Nephron progenitor cell (in vitro differentiated cells): ENCODE measurements at regions not wholly inside any gene's neighbourhood (a gene's known extent, or its start where the extent isn't known, plus 50 kb on each side); places are given as distances from the start of the nearest gene placed in this dataset.

ENCODE experiments used
- DNase-seq: peaks from one replicate; pipeline ENCODE4 v3.0.0; 2021
- H3K27ac Mint-ChIP-seq: 2 replicates; pipeline ENCODE4 v1.8.0; 2021; ENCODE audit warnings: mild to moderate bottlenecking, moderate library complexity, mixed read lengths
- H3K27me3 Mint-ChIP-seq: 2 replicates; pipeline ENCODE4 v1.8.0; 2021; ENCODE audit warnings: mild to moderate bottlenecking, low read depth, mixed read lengths; ENCODE audit not compliant: poor library complexity
- H3K36me3 Mint-ChIP-seq: 2 replicates; pipeline ENCODE4 v1.8.0; 2021; ENCODE audit warnings: low read depth, mixed read lengths
- H3K4me1 Mint-ChIP-seq: 2 replicates; pipeline ENCODE4 v1.8.0; 2021; ENCODE audit warnings: mixed read lengths
- H3K4me3 Mint-ChIP-seq: 2 replicates; pipeline ENCODE4 v1.8.0; 2021; ENCODE audit warnings: mild to moderate bottlenecking, moderate library complexity, mixed read lengths
- H3K9me3 Mint-ChIP-seq: 2 replicates; pipeline ENCODE4 v1.8.0; 2021; ENCODE audit warnings: mild to moderate bottlenecking, moderate library complexity, mixed read lengths
- CTCF ChIP-seq: fragments of 200-600 bp; sonication (generic); IDR thresholded peaks from 2 replicates; pipeline ENCODE4 v1.5.0; 2021; ENCODE audit warnings: antibody characterized with exemption

DNA sequence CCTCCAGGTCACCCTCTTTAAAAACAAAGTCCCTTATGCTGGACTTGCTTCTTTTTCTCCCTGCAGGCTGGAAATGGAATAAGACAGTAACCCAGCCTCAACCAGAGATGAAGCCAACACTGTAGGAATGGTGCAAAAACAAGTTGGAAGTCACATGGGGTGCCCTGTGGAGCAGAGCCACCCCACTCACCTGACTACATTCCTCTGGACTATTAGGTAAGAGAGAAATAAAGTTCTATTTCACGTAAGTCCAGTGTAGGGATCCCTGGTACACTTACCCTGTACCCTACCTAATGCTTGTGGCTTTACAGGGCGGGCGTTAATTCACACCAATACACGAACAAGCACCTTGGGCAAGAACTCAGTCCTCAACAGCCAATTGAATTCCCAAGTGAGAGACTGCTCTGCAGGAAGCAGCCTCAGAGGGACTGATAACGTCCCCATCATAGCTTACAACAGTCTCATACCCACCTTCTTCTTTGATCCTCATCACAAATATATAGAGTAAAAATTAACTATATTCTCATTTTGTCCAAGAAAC, 112.5 kb upstream of the FGGY start:
- Mint-ChIP-seq H3K9me3 (peaks cover 2% of the 10 kb centered on the region), H3K4me1 (no peaks in the 10 kb centered on the region), H3K27ac (no peak overlapping the region)

DNA sequence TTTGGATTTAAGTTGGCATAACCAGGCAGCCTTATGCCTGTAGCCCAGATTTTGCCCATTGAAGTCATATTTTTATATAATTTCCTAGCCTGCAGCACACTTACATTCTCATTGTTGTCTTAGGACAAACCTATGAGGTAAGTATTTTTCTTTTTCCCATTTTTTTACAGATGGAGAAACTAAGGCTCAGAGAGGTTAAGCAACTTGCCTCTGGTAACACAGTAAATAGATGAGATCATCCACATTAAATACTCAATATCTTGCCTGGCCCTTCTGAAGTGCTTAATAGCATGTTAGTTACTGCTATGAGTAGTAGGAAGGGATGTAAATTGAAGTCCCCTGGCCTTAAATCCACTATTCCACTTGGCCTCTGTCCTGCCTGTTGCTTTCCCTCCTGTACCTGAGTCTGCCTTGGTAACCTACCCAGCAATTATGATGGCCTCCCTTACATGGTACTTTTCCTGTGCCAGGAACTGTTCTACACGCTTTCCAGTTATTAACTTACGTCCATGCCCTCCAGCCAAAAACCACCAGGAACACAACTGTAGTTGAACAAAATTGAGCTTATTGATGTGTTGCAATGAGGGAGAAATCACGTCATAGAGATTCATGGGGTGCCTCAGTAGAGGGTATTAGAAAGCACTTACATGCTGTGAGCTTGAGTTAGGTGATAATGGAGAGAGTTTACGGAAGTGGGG, 111.6 kb upstream of the FGGY start:
- no peak for TF ChIP-seq CTCF
- H3K4me3 Mint-ChIP-seq, result no peak overlapping the region
- no peaks in the 10 kb centered on the region for H3K36me3 Mint-ChIP-seq
- no peak overlapping the region for H3K27ac Mint-ChIP-seq
- no peak for DNase-seq
- H3K27me3 Mint-ChIP-seq, result peaks cover 5% of the 10 kb centered on the region
- peaks cover 11% of the 10 kb centered on the region for H3K9me3 Mint-ChIP-seq
- H3K4me1 Mint-ChIP-seq, result no peaks in the 10 kb centered on the region

More for the DNA sequence above, 112.5 kb upstream of the FGGY start:
- no peak for DNase-seq
- H3K36me3 Mint-ChIP-seq, result no peaks in the 10 kb centered on the region
- H3K27me3 Mint-ChIP-seq, result peaks cover 2% of the 10 kb centered on the region
- TF ChIP-seq CTCF, result no peak
- no peak overlapping the region for H3K4me3 Mint-ChIP-seq

DNA sequence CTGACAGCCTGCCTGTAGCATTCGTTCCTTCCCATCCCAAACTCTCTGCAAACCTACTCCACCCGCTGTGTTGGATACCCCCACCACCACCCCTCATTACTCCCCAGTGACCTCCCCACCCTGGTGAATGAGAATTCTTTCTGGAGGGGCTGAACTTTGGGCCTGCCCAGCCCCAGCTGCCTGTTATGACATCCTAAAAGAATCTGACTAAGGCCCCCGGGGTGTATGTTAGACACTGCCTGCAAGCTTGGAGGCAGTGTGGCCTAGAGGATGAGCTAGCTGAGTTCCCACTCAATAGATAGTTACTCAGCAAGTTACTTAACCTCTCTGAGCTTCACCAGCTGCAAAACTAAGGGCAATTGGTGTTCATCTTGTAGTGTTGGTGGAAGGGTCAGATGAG, 110.2 kb upstream of the FGGY start:
- no peak for DNase-seq

GRCh38 chr1:59188413-59189213, 108.3 kb upstream of the FGGY start:
- TF ChIP-seq CTCF, result no peak
- DNase-seq, result no peak
- Mint-ChIP-seq H3K4me1 (no peaks in the 10 kb centered on the region), H3K27me3 (peaks cover 5% of the 10 kb centered on the region), H3K4me3 (no peak overlapping the region), H3K27ac (no peak overlapping the region), H3K9me3 (peaks cover 41% of the 10 kb centered on the region), H3K36me3 (peaks cover 15% of the 10 kb centered on the region)

More for the DNA sequence above, 110.2 kb upstream of the FGGY start:
- Mint-ChIP-seq H3K27me3 (peaks cover 5% of the 10 kb centered on the region), H3K4me1 (no peaks in the 10 kb centered on the region), H3K36me3 (peaks cover 10% of the 10 kb centered on the region), H3K9me3 (peaks cover 24% of the 10 kb centered on the region), H3K4me3 (no peak overlapping the region), H3K27ac (no peak overlapping the region)
- no peak for TF ChIP-seq CTCF

DNA sequence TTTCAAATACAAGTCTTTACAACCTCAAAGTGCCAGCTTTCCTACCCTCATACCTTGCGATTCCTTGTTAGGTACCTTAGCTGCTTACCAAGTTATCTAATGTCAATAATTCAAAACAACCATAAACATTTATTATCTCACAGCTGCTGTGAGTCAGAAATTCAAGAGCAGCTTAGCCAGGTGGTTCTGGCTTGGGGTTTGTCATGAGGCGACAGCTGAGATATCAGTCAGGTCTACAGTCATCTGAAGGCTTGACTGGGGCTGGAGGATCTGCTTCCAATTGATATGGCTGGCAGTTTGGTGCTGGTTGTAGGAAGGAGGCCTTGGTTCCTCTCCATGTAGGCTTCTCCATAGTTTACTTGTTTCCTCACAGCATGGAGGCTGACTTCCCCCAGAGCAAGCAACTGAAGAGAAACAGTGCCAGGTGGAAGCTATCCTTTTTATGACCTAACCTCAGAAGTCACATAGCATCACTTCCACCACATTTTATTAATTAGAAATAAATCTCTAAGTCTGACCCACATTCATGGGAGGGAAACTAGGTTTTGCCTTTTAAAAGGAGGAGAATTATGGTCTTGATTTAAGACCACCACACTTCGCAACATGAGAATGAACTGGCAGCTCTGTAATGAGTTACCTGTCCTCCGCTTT, 103.3 kb upstream of the FGGY start:
- TF ChIP-seq CTCF, result no peak
- H3K4me3 Mint-ChIP-seq, result no peak overlapping the region
- peaks cover 48% of the 10 kb centered on the region for H3K9me3 Mint-ChIP-seq
- peaks cover 15% of the 10 kb centered on the region for H3K36me3 Mint-ChIP-seq
- DNase-seq, result no peak
- no peak overlapping the region for H3K27ac Mint-ChIP-seq
- H3K27me3 Mint-ChIP-seq, result peaks cover 5% of the 10 kb centered on the region
- H3K4me1 Mint-ChIP-seq, result peaks cover 4% of the 10 kb centered on the region
